ENCODE measurements at regions not wholly inside any gene's neighbourhood (a gene's known extent, or its start where the extent isn't known, plus 50 kb on each side); places are given as distances from the start of the nearest gene placed in this dataset.

DNA sequence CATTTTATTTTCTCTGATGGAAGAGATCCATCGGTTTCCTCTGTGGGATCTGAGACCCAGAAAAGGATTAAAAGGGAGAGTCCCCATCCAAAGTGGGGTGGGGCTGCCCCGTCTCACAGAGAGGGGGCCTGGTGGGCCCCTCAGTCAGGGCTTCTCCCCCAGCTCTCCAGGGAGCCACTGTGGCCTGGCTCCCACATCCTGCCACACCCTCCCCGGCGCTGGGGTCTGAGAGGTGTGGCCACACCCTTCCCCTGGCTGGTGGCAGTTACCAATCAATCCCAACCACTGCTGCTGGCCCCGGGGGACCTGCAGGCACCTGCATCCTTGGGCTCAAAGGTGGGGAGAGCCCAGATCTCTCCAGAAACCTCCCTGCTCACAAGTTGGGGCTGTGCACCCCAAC is 161.8 kb upstream of the IQSEC1 start:
- H3K36me3 ChIP-seq = no peaks in the 10 kb centered on the region
- no peaks in the 10 kb centered on the region for H3K9me3 ChIP-seq
- no peaks in the 10 kb centered on the region for H3K27me3 ChIP-seq
- peaks cover 0 to 15% (median 4%) of the 10 kb centered on the region in 4 donors for H3K4me1 ChIP-seq
- no peak overlapping the region for H3K27ac ChIP-seq
- no peak for TF ChIP-seq POLR2A (IDR thresholded peaks at IDR 0.05)
- TF ChIP-seq, protein P1, sequence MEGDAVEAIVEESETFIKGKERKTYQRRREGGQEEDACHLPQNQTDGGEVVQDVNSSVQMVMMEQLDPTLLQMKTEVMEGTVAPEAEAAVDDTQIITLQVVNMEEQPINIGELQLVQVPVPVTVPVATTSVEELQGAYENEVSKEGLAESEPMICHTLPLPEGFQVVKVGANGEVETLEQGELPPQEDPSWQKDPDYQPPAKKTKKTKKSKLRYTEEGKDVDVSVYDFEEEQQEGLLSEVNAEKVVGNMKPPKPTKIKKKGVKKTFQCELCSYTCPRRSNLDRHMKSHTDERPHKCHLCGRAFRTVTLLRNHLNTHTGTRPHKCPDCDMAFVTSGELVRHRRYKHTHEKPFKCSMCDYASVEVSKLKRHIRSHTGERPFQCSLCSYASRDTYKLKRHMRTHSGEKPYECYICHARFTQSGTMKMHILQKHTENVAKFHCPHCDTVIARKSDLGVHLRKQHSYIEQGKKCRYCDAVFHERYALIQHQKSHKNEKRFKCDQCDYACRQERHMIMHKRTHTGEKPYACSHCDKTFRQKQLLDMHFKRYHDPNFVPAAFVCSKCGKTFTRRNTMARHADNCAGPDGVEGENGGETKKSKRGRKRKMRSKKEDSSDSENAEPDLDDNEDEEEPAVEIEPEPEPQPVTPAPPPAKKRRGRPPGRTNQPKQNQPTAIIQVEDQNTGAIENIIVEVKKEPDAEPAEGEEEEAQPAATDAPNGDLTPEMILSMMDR (IDR thresholded peaks at IDR 0.05) = no peak
- DNase-seq = peak in 2 of 3 donors; percentile 49 to 61
- H3K4me3 ChIP-seq = no peak overlapping the region

DNA sequence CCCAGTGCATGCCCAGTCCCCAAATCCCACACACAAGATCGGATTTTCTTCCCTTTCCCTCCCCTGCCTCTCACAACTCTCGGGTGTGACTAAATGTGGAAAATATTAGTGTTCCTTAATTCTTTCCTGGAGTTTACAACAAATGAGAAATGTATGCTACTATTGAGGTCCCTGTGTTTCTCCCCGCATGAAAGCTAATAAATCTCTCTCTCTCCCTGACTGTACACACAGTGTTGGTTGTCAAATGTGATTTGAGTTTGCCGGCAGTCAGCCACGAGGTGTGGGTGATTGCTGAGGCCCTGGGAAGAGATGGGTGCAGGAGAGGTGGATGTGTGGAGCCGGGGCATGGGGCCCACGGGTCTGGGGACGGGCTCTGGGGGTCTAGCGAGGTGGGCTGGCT is 161.4 kb upstream of the IQSEC1 start:
- Histone ChIP-seq H3K9me3 (no peaks in the 10 kb centered on the region), H3K4me1 (peaks cover 0 to 15% (median 4%) of the 10 kb centered on the region in 4 donors), H3K36me3 (no peaks in the 10 kb centered on the region), H3K27ac (no peak overlapping the region), H3K4me3 (no peak overlapping the region), H3K27me3 (no peaks in the 10 kb centered on the region)
- TF ChIP-seq POLR2A (IDR thresholded peaks at IDR 0.05) = no peak
- TF ChIP-seq, protein P1 (IDR thresholded peaks at IDR 0.05) = no peak
- DNase-seq = no peak

DNA sequence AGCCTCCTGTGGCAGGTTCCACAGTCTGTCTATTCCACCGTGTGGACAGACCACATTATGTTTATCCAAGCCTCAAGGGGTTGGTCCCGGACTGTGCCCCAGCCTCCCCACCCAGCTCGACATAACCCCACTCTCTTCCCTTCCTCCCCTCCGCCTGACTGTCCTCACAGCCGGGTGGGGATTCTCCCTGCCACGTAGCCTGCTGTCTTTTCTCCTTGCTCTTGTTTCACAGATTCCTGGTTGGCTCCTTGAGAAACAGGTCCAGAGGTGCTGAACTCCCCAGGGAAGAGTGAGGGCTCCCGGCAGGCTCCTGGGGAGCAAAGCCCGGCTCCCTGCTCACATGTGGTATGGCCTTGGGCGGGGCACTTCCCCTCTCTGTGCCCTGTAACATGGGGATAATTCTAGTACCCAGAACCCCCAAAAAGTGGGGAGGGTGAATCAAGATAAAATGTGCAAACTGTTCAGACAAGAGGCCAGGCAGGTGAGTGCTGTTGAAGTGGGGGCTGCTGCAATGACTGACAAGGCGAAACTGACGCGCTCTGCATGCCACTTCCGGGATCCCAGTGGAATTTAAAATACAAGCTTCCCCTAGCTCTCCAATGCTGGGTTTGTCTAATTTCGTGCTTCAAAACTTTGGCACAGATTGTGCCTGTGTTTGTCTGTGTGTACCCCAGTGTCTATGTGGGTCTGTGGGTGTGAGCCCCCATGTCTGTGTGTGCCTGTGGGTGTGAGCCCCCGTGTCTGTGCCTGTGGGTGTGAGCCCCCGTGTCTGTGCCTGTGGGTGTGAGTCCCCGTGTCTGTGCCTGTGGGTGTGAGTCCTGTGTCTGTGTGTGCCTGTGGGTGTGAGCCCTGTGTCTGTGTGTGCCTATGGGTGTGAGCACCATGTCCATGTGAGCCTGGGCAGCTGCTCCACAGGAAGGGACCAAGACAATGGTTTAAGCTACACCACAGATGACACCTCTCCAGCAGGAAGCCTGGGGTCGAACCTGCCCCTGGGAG is 160.6 kb upstream of the IQSEC1 start:
- Histone ChIP-seq H3K4me1 (peaks cover 0 to 15% (median 4%) of the 10 kb centered on the region in 4 donors), H3K27me3 (no peaks in the 10 kb centered on the region), H3K36me3 (no peaks in the 10 kb centered on the region), H3K9me3 (no peaks in the 10 kb centered on the region), H3K27ac (no peak overlapping the region), H3K4me3 (no peak overlapping the region)
- TF ChIP-seq POLR2A (IDR thresholded peaks at IDR 0.05) = no peak
- TF ChIP-seq, protein P1 (IDR thresholded peaks at IDR 0.05) = no peak
- peak in 1 of 3 donors; percentile 20 for DNase-seq

DNA sequence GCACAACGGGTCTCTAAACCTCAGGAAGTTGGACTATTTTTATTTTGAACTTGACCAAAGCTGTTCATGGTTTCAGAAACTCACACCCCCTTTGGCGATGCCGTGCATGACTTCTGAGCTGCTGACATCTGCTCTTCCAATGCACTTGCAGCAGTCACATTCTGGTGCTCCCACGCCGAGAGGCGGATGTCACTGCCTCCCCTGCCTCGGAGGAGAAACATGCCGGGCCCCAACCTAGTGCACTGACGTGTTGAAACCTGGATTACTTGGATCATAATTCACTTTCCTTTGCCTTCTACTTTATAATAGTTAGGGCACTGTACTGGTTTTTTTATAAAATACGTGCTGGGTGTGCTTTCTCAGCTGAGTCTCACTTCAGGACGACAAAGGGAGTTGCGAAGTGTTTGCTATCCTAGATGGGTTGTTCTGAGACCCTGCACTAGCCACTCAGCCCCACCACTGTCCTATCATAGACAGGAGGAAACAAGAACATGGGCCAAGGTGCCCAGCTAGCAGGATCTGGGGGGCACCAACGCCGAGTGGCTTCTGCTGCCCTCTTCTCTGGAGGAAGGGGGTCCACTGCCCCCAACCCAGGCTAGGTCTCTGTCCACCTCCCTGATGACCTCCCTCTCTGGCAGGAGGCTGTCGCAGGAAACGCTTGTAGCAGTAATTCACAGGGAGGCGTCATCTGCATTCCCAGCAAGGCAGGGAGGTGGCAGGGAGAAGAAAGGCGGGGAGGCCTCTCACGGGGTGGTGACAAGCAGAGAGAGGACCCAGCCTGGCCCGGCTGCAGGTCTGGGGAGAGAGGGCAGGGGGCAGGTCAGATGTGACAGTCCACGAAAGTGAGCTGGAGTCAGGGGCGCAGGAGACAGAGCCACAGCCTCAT is 158.8 kb upstream of the IQSEC1 start:
- DNase-seq = no peak
- Histone ChIP-seq H3K4me3 (no peak overlapping the region), H3K9me3 (no peaks in the 10 kb centered on the region), H3K4me1 (peaks cover 0 to 15% (median 4%) of the 10 kb centered on the region in 4 donors), H3K27me3 (no peaks in the 10 kb centered on the region), H3K36me3 (no peaks in the 10 kb centered on the region), H3K27ac (no peak overlapping the region)
- TF ChIP-seq POLR2A (IDR thresholded peaks at IDR 0.05) = no peak
- TF ChIP-seq, protein P1 (IDR thresholded peaks at IDR 0.05) = no peak

DNA sequence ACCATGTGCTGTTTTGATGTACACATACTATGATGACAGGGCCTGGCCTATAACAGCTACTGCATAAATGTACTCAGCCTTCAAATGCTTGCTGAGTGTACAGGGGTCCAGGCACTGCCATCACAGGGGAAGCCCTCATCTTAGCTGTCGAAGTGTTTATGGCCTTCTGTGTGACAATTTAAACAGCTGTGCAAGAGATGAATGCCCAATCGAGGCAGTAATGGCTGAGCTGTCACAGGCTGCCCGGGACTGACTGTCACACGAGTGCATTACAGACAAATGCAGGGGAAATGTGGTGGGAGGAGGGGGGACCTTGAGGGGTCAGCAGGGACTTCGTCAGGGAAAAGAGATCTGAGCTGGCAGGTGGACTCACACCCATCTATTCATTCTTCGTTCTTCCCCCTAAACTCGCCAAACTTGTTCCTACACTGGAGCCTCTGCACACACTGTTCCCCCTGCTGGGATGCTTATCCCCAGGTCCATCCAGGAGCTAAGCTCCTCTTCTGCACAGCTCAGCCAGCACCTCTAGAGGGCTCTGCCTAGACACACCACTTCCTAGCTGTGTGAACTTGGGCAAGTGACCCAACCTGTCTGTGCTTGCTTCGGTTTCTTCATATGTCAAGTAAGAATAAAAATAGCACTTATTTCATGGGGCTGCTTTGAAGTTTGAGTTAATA is 156.2 kb upstream of the IQSEC1 start:
- Histone ChIP-seq H3K4me1 (peaks cover 0 to 11% (median 0%) of the 10 kb centered on the region in 4 donors), H3K27ac (no peak overlapping the region), H3K4me3 (no peak overlapping the region), H3K9me3 (no peaks in the 10 kb centered on the region), H3K36me3 (no peaks in the 10 kb centered on the region), H3K27me3 (no peaks in the 10 kb centered on the region)
- TF ChIP-seq POLR2A (IDR thresholded peaks at IDR 0.05) = no peak
- TF ChIP-seq, protein P1 (IDR thresholded peaks at IDR 0.05) = peak in 4 of 6 experiments; percentile 8 to 21 (median 18)
- no peak for DNase-seq

Measured in Peyer's patch (tissue), 4 donors.